ENCODE measurements at regions not wholly inside any gene's neighbourhood (a gene's known extent, or its start where the extent isn't known, plus 50 kb on each side); places are given as distances from the start of the nearest gene placed in this dataset.
"Not testable (repeated sequence)": the region's sequence is repeated elsewhere in the genome, so short reads cannot be mapped to it uniquely, and the experiment has no call there.

GRCh38 chr14:38556252-38556651, 300.4 kb upstream of the CLEC14A start:
- DNase-seq: no peak

GRCh38 chr14:38554026-38554425, 298.1 kb upstream of the CLEC14A start:
- DNase-seq: no peak

GRCh38 chr14:38553586-38553985, 297.7 kb upstream of the CLEC14A start:
- DNase-seq: no peak

GRCh38 chr14:38549564-38549963, 293.7 kb upstream of the CLEC14A start:
- peak; percentile 86 for DNase-seq

GRCh38 chr14:38547961-38548490, 292.1 kb upstream of the CLEC14A start:
- no peak for DNase-seq

GRCh38 chr14:38546932-38547551, 291.1 kb upstream of the CLEC14A start:
- DNase-seq: no peak

- DNase-seq: no peak
Measured at GRCh38 chr14:38544776-38545175, 288.9 kb upstream of the CLEC14A start.

GRCh38 chr14:38543851-38544250, 288.0 kb upstream of the CLEC14A start:
- not testable (repeated sequence) for DNase-seq

GRCh38 chr14:38538053-38538452, 282.2 kb upstream of the CLEC14A start:
- not testable (repeated sequence) for DNase-seq

GRCh38 chr14:38536376-38537038, 280.6 kb upstream of the CLEC14A start:
- DNase-seq: no peak

GRCh38 chr14:38528582-38528981, 272.7 kb upstream of the CLEC14A start:
- no peak for DNase-seq

- DNase-seq: no peak
Measured at GRCh38 chr14:38527502-38527878, 271.6 kb upstream of the CLEC14A start.

GRCh38 chr14:38526826-38527501, 271.1 kb upstream of the CLEC14A start:
- DNase-seq: no peak

- no peak for DNase-seq
Measured at GRCh38 chr14:38524636-38525509, 269.0 kb upstream of the CLEC14A start.

GRCh38 chr14:38522724-38523123, 266.8 kb upstream of the CLEC14A start:
- DNase-seq: no peak

GRCh38 chr14:38521591-38521990, 265.7 kb upstream of the CLEC14A start:
- DNase-seq: no peak

GRCh38 chr14:38517426-38517825, 261.5 kb upstream of the CLEC14A start:
- DNase-seq: no peak

GRCh38 chr14:38512236-38512635, 256.3 kb upstream of the CLEC14A start:
- no peak for DNase-seq

- DNase-seq: no peak
Measured at GRCh38 chr14:38507299-38507698, 251.4 kb upstream of the CLEC14A start.

GRCh38 chr14:38505973-38506249, 250.0 kb upstream of the CLEC14A start:
- no peak for DNase-seq

- DNase-seq: no peak
Measured at GRCh38 chr14:38505221-38505972, 249.5 kb upstream of the CLEC14A start.

- DNase-seq: no peak
Measured at GRCh38 chr14:38504175-38504574, 248.3 kb upstream of the CLEC14A start.

- DNase-seq: no peak
Measured at GRCh38 chr14:38502239-38502638, 246.3 kb upstream of the CLEC14A start.

All from MV-4-11 (cell line).